Activated CD8-positive, alpha-beta memory T cell treated with anti-CD3 and anti-CD28 coated beads, Interleukin-2, amount 10 ng/mL, durations not matched to agents 7 days and 5 days (primary cell): ENCODE measurements at regions not wholly inside any gene's neighbourhood (a gene's known extent, or its start where the extent isn't known, plus 50 kb on each side); places are given as distances from the start of the nearest gene placed in this dataset.
"Not testable (repeated sequence)": the region's sequence is repeated elsewhere in the genome, so short reads cannot be mapped to it uniquely, and the experiment has no call there.

Experiments
- ATAC-seq: fragments of 150-1000 bp; cut with Tn5 transposase; one replicate; pipeline ENCODE4 v1.10.0; 2021; ENCODE audit warnings: moderate library complexity
- CTCF ChIA-PET: fragments of 350-600 bp; sonication (Branson Sonifier 250); formaldehyde crosslinking; loops from one replicate; lab custom pipeline; 2021; ENCODE audit warnings: antibody characterized with exemption; lab: Charles Lee
- DNase-seq: peaks from one replicate; pipeline ENCODE4 v3.0.0-alpha.2; 2020
- H3K27ac Mint-ChIP-seq: one replicate; pipeline ENCODE4 v1.8.0; 2021; ENCODE audit warnings: mild to moderate bottlenecking, mixed read lengths
- H3K27me3 Mint-ChIP-seq: one replicate; pipeline ENCODE4 v1.8.0; 2021; ENCODE audit warnings: mixed read lengths
- H3K36me3 Mint-ChIP-seq: one replicate; pipeline ENCODE4 v1.8.0; 2021; ENCODE audit warnings: mild to moderate bottlenecking, mixed read lengths
- H3K4me1 Mint-ChIP-seq: one replicate; pipeline ENCODE4 v1.8.0; 2021; ENCODE audit warnings: mixed read lengths
- H3K4me3 Mint-ChIP-seq: one replicate; pipeline ENCODE4 v1.8.0; 2021; ENCODE audit warnings: mild to moderate bottlenecking, moderate library complexity, mixed read lengths
- H3K9me3 Mint-ChIP-seq: one replicate; pipeline ENCODE4 v1.8.0; 2022; ENCODE audit warnings: low read depth, mixed read lengths

- DNase-seq: no peak
- no peak overlapping the region for H3K4me3 Mint-ChIP-seq
- CTCF ChIA-PET: no interaction called here
- no peak for ATAC-seq
- H3K27me3 Mint-ChIP-seq: no peaks in the 10 kb centered on the region
- H3K27ac Mint-ChIP-seq: no peak overlapping the region
- H3K4me1 Mint-ChIP-seq: no peaks in the 10 kb centered on the region
- H3K9me3 Mint-ChIP-seq: no peaks in the 10 kb centered on the region
- H3K36me3 Mint-ChIP-seq: no peaks in the 10 kb centered on the region
Measured at GRCh38 chr4:8721621-8722020, 129.1 kb downstream of the CPZ start.

- Mint-ChIP-seq H3K4me3 (no peak overlapping the region), H3K4me1 (no peaks in the 10 kb centered on the region), H3K27ac (no peak overlapping the region), H3K27me3 (no peaks in the 10 kb centered on the region), H3K9me3 (peaks cover 3% of the 10 kb centered on the region), H3K36me3 (no peaks in the 10 kb centered on the region)
- DNase-seq (no peak), ATAC-seq (no peak)
- CTCF ChIA-PET: no interaction called here
Measured at GRCh38 chr4:8719421-8719820, 126.9 kb downstream of the CPZ start.

GRCh38 chr4:8717470-8717869 is 124.9 kb downstream of the CPZ start:
- DNase-seq, H3K4me1 Mint-ChIP-seq, H3K4me3 Mint-ChIP-seq: not testable (repeated sequence)

GRCh38 chr4:8710946-8711345 is 118.4 kb downstream of the CPZ start:
- Mint-ChIP-seq H3K4me3 (no peak overlapping the region), H3K9me3 (peaks cover 16% of the 10 kb centered on the region), H3K4me1 (no peaks in the 10 kb centered on the region), H3K27ac (no peak overlapping the region), H3K36me3 (peaks cover 2% of the 10 kb centered on the region), H3K27me3 (no peaks in the 10 kb centered on the region)
- no peak for ATAC-seq
- no peak for DNase-seq
- CTCF ChIA-PET: no interaction called here

More at GRCh38 chr4:8717470-8717869, 124.9 kb downstream of the CPZ start:
- H3K27me3 Mint-ChIP-seq, H3K27ac Mint-ChIP-seq, ATAC-seq, CTCF ChIA-PET, H3K36me3 Mint-ChIP-seq: not testable (repeated sequence)
- peaks cover 14% of the 10 kb centered on the region for H3K9me3 Mint-ChIP-seq

- Mint-ChIP-seq H3K9me3 (peaks cover 16% of the 10 kb centered on the region), H3K27ac (no peak overlapping the region), H3K27me3 (no peaks in the 10 kb centered on the region), H3K4me1 (no peaks in the 10 kb centered on the region), H3K36me3 (peaks cover 2% of the 10 kb centered on the region), H3K4me3 (no peak overlapping the region)
- DNase-seq (no peak), ATAC-seq (no peak)
- CTCF ChIA-PET: no interaction called here
Measured at GRCh38 chr4:8710416-8710815, 117.9 kb downstream of the CPZ start.

GRCh38 chr4:8709729-8710360 is 117.3 kb downstream of the CPZ start:
- no peak for DNase-seq
- H3K27me3 Mint-ChIP-seq: no peaks in the 10 kb centered on the region
- H3K27ac Mint-ChIP-seq: no peak overlapping the region
- H3K4me1 Mint-ChIP-seq: no peaks in the 10 kb centered on the region
- no peak overlapping the region for H3K4me3 Mint-ChIP-seq
- ATAC-seq: no peak
- peaks cover 16% of the 10 kb centered on the region for H3K9me3 Mint-ChIP-seq
- peaks cover 2% of the 10 kb centered on the region for H3K36me3 Mint-ChIP-seq
- CTCF ChIA-PET: no interaction called here

- CTCF ChIA-PET: no interaction called here
- Mint-ChIP-seq H3K27me3 (no peaks in the 10 kb centered on the region), H3K9me3 (peaks cover 14% of the 10 kb centered on the region), H3K36me3 (peaks cover 2% of the 10 kb centered on the region), H3K4me3 (no peak overlapping the region), H3K27ac (no peak overlapping the region), H3K4me1 (no peaks in the 10 kb centered on the region)
- DNase-seq (no peak), ATAC-seq (no peak)
Measured at GRCh38 chr4:8709050-8709728, 116.6 kb downstream of the CPZ start.

GRCh38 chr4:8708401-8709021 is 115.9 kb downstream of the CPZ start:
- H3K4me1 Mint-ChIP-seq: no peaks in the 10 kb centered on the region
- no peak for DNase-seq
- H3K9me3 Mint-ChIP-seq: peaks cover 11% of the 10 kb centered on the region
- peaks cover 2% of the 10 kb centered on the region for H3K36me3 Mint-ChIP-seq
- H3K4me3 Mint-ChIP-seq: no peak overlapping the region
- no peaks in the 10 kb centered on the region for H3K27me3 Mint-ChIP-seq
- no peak for ATAC-seq
- no peak overlapping the region for H3K27ac Mint-ChIP-seq
- CTCF ChIA-PET: no interaction called here

- Mint-ChIP-seq H3K4me3 (no peak overlapping the region), H3K4me1 (no peaks in the 10 kb centered on the region), H3K9me3 (no peaks in the 10 kb centered on the region), H3K27ac (no peak overlapping the region), H3K36me3 (no peaks in the 10 kb centered on the region), H3K27me3 (no peaks in the 10 kb centered on the region)
- DNase-seq (no peak), ATAC-seq (no peak)
- CTCF ChIA-PET: no interaction called here
Measured at GRCh38 chr4:8707045-8707781, 114.6 kb downstream of the CPZ start.

- DNase-seq: no peak
Measured at GRCh38 chr4:8706216-8707044, 113.9 kb downstream of the CPZ start.

GRCh38 chr4:8705161-8706145 is 112.9 kb downstream of the CPZ start:
- Mint-ChIP-seq H3K36me3 (no peaks in the 10 kb centered on the region), H3K27ac (no peak overlapping the region), H3K9me3 (no peaks in the 10 kb centered on the region), H3K27me3 (no peaks in the 10 kb centered on the region), H3K4me3 (no peak overlapping the region), H3K4me1 (no peaks in the 10 kb centered on the region)
- CTCF ChIA-PET: no interaction called here
- ATAC-seq (no peak), DNase-seq (no peak)

More at GRCh38 chr4:8706216-8707044, 113.9 kb downstream of the CPZ start:
- Mint-ChIP-seq H3K4me3 (no peak overlapping the region), H3K36me3 (no peaks in the 10 kb centered on the region), H3K27me3 (no peaks in the 10 kb centered on the region), H3K4me1 (no peaks in the 10 kb centered on the region), H3K27ac (no peak overlapping the region), H3K9me3 (no peaks in the 10 kb centered on the region)
- ATAC-seq: no peak
- CTCF ChIA-PET: no interaction called here

- Mint-ChIP-seq H3K27ac (no peak overlapping the region), H3K4me3 (no peak overlapping the region), H3K27me3 (no peaks in the 10 kb centered on the region), H3K4me1 (no peaks in the 10 kb centered on the region), H3K36me3 (no peaks in the 10 kb centered on the region), H3K9me3 (no peaks in the 10 kb centered on the region)
- ATAC-seq (no peak), DNase-seq (no peak)
- CTCF ChIA-PET: no interaction called here
Measured at GRCh38 chr4:8704632-8705031, 112.1 kb downstream of the CPZ start.
